ENCODE measurements at regions not wholly inside any gene's neighbourhood (a gene's known extent, or its start where the extent isn't known, plus 50 kb on each side); places are given as distances from the start of the nearest gene placed in this dataset.

GRCh38 chr2:566379-567313 lies 110.6 kb downstream of the TMEM18 start:
- no peak overlapping the region for H3K4me3 ChIP-seq (replicated peaks; ENCODE audit: low read depth, low read length)
- no peak for TF ChIP-seq CTCF (IDR thresholded peaks at IDR 0.05; ENCODE audit: low read length, missing control alignments)
- no peak for DNase-seq (ENCODE audit: low read depth)

- no peak for TF ChIP-seq CTCF (IDR thresholded peaks at IDR 0.05; ENCODE audit: low read length, missing control alignments)
- no peak overlapping the region for H3K4me3 ChIP-seq (replicated peaks; ENCODE audit: low read depth, low read length)
- no peak for DNase-seq (ENCODE audit: low read depth)
Observed at GRCh38 chr2:564471-565181, 112.6 kb downstream of the TMEM18 start.

- DNase-seq (ENCODE audit: low read depth) = no peak
- H3K4me3 ChIP-seq (replicated peaks; ENCODE audit: low read depth, low read length) = no peak overlapping the region
- TF ChIP-seq CTCF (IDR thresholded peaks at IDR 0.05; ENCODE audit: low read length, missing control alignments) = no peak
Observed at GRCh38 chr2:563512-563911, 113.7 kb downstream of the TMEM18 start.

GRCh38 chr2:562391-563364 lies 114.5 kb downstream of the TMEM18 start:
- DNase-seq (ENCODE audit: low read depth) = no peak
- TF ChIP-seq CTCF (IDR thresholded peaks at IDR 0.05; ENCODE audit: low read length, missing control alignments) = no peak
- no peak overlapping the region for H3K4me3 ChIP-seq (replicated peaks; ENCODE audit: low read depth, low read length)

- TF ChIP-seq CTCF (IDR thresholded peaks at IDR 0.05; ENCODE audit: low read length, missing control alignments) = no peak
- H3K4me3 ChIP-seq (replicated peaks; ENCODE audit: low read depth, low read length) = no peak overlapping the region
- no peak for DNase-seq (ENCODE audit: low read depth)
Observed at GRCh38 chr2:558879-559278, 118.3 kb downstream of the TMEM18 start.

- no peak for DNase-seq (ENCODE audit: low read depth)
- TF ChIP-seq CTCF (IDR thresholded peaks at IDR 0.05; ENCODE audit: low read length, missing control alignments) = no peak
- no peak overlapping the region for H3K4me3 ChIP-seq (replicated peaks; ENCODE audit: low read depth, low read length)
Observed at GRCh38 chr2:558302-558642, 118.9 kb downstream of the TMEM18 start.

Data from fibroblast of pulmonary artery (primary cell).